ENCODE measurements at regions not wholly inside any gene's neighbourhood (a gene's known extent, or its start where the extent isn't known, plus 50 kb on each side); places are given as distances from the start of the nearest gene placed in this dataset.

- TF ChIP-seq POLR2AphosphoS5 (IDR thresholded peaks at IDR 0.05) (no peak), POLR2A (IDR thresholded peaks at IDR 0.05) (no peak), CTCF (IDR thresholded peaks at IDR 0.05) (no peak), EP300 (IDR thresholded peaks at IDR 0.05) (no peak)
These were observed 325.1 kb upstream of the NMUR2 start for GRCh38 chr5:152730176-152730575.

Data from sigmoid colon (tissue), 4 donors.